Natural killer cell (primary cell): ENCODE measurements at regions not wholly inside any gene's neighbourhood (a gene's known extent, or its start where the extent isn't known, plus 50 kb on each side); places are given as distances from the start of the nearest gene placed in this dataset.

Experiments
- ATAC-seq, 3 donors: fragments of 150-1000 bp in 2 of 3; fragments of 200-7000 bp in 1 of 3; cut with Tn5 transposase; 1 replicate in 1 of 3; 2 replicates in 2 of 3; pipeline ENCODE4 v1.10.0; 2021; ENCODE audit warnings: mild to moderate bottlenecking in 2 of 3, moderate library complexity in 2 of 3
- DNase-seq, 2 donors: peaks; one replicate each; pipeline versions ENCODE4 v3.0.0 to v3.0.0-alpha.2; 2013 to 2021; ENCODE audit warnings: mixed read lengths in 1 of 2
- H3K27ac ChIP-seq: one replicate; pipeline ENCODE4 v1.5.1; 2013; ENCODE audit warnings: mild to moderate bottlenecking, low read length
- H3K27me3 ChIP-seq: one replicate; pipeline ENCODE4 v1.6.1; 2013; ENCODE audit warnings: low read length; ENCODE audit not compliant: control insufficient read depth, insufficient read depth
- H3K36me3 ChIP-seq: one replicate; pipeline ENCODE4 v1.6.1; 2013; ENCODE audit warnings: low read length; ENCODE audit not compliant: control insufficient read depth, insufficient read depth
- H3K4me1 ChIP-seq: one replicate; pipeline ENCODE4 v1.6.1; 2013; ENCODE audit warnings: low read length; ENCODE audit not compliant: control insufficient read depth, insufficient read depth
- H3K4me3 ChIP-seq: one replicate; pipeline ENCODE4 v1.5.1; 2013; ENCODE audit warnings: low read length
- H3K9me3 ChIP-seq: one replicate; pipeline ENCODE4 v1.6.1; 2013; ENCODE audit warnings: low read length; ENCODE audit not compliant: control insufficient read depth, insufficient read depth
- H3K27ac Mint-ChIP-seq, 2 donors: one replicate each; pipeline ENCODE4 v1.8.0; 2022; ENCODE audit warnings: mild to moderate bottlenecking in 2 of 2, mixed read lengths in 2 of 2, moderate library complexity in 1 of 2
- H3K27me3 Mint-ChIP-seq, 2 donors: one replicate each; pipeline ENCODE4 v1.8.0; 2022; ENCODE audit warnings: low read depth in 2 of 2, mixed read lengths in 2 of 2
- H3K36me3 Mint-ChIP-seq: one replicate; pipeline ENCODE4 v1.8.0; 2022; ENCODE audit warnings: mixed read lengths
- H3K4me1 Mint-ChIP-seq, 2 donors: one replicate each; pipeline ENCODE4 v1.8.0; 2022; ENCODE audit warnings: mixed read lengths in 2 of 2
- H3K4me3 Mint-ChIP-seq: one replicate; pipeline ENCODE4 v1.8.0; 2022; ENCODE audit warnings: mild to moderate bottlenecking, moderate library complexity, mixed read lengths
- H3K9me3 Mint-ChIP-seq, 2 donors: one replicate each; pipeline ENCODE4 v1.8.0; 2022; ENCODE audit warnings: mixed read lengths in 2 of 2
- CTCF ChIP-seq: fragments of 200-600 bp; IDR thresholded peaks from one replicate; pipeline ENCODE4 v1.8.0; 2022; ENCODE audit warnings: antibody characterized with exemption
- WGBS: methylation state at CpG from one replicate; pipeline ENCODE4 v1.1.7; 2013; ENCODE audit warnings: missing lambda C conversion rate; ENCODE audit not compliant: insufficient coverage; 5-methylcytosine and 5-hydroxymethylcytosine counted together
- intact Hi-C: fragments of 100-400 bp; cut with micrococcal nuclease; formaldehyde crosslinking; loops from one replicate; pipeline ENCODE4 v1.14.2; 2022

- Mint-ChIP-seq H3K27ac (no peak overlapping the region), H3K36me3 (no peaks in the 10 kb centered on the region), H3K4me1 (no peaks in the 10 kb centered on the region), H3K4me3 (no peak overlapping the region), H3K9me3 (peaks cover 9 to 17% of the 10 kb centered on the region in 2 donors), H3K27me3 (no peaks in the 10 kb centered on the region)
- Histone ChIP-seq H3K4me3 (no peak overlapping the region), H3K27ac (no peak overlapping the region), H3K9me3 (peaks cover 13% of the 10 kb centered on the region), H3K36me3 (no peaks in the 10 kb centered on the region), H3K4me1 (no peaks in the 10 kb centered on the region), H3K27me3 (no peaks in the 10 kb centered on the region)
- intact Hi-C loops: no loop called here
- no peak for ATAC-seq
- WGBS: 60% methylated on average over 2 of the region's 2 CpGs
- no peak for DNase-seq
- no peak for TF ChIP-seq CTCF
Measured at GRCh38 chr6:78810698-78811097, 56.7 kb upstream of the IRAK1BP1 start.
